Endothelial cell (in vitro differentiated cells): ENCODE measurements at regions not wholly inside any gene's neighbourhood (a gene's known extent, or its start where the extent isn't known, plus 50 kb on each side); places are given as distances from the start of the nearest gene placed in this dataset.

ENCODE experiments used
- DNase-seq: peaks from one replicate; pipeline ENCODE4 v3.0.0; 2021; ENCODE audit warnings: low spot score
- H3K27ac Mint-ChIP-seq: one replicate; pipeline ENCODE4 v1.8.0; 2021; ENCODE audit warnings: mixed read lengths, inconsistent platforms; ENCODE audit not compliant: unreplicated experiment
- H3K27me3 Mint-ChIP-seq: one replicate; pipeline ENCODE4 v1.8.0; 2021; ENCODE audit warnings: mild to moderate bottlenecking, moderate library complexity, mixed read lengths, inconsistent platforms; ENCODE audit not compliant: unreplicated experiment
- H3K36me3 Mint-ChIP-seq: one replicate; pipeline ENCODE4 v1.8.0; 2021; ENCODE audit warnings: mild to moderate bottlenecking, low read depth, mixed read lengths, inconsistent platforms; ENCODE audit not compliant: unreplicated experiment
- H3K4me1 Mint-ChIP-seq: one replicate; pipeline ENCODE4 v1.8.0; 2021; ENCODE audit warnings: mild to moderate bottlenecking, mixed read lengths, inconsistent platforms; ENCODE audit not compliant: unreplicated experiment
- H3K4me3 Mint-ChIP-seq: one replicate; pipeline ENCODE4 v1.8.0; 2021; ENCODE audit warnings: mild to moderate bottlenecking, mixed read lengths, inconsistent platforms; ENCODE audit not compliant: unreplicated experiment
- H3K9me3 Mint-ChIP-seq: one replicate; pipeline ENCODE4 v1.8.0; 2021; ENCODE audit warnings: mixed read lengths, inconsistent platforms; ENCODE audit not compliant: unreplicated experiment
- CTCF ChIP-seq: fragments of 200-600 bp; sonication (generic); IDR thresholded peaks from one replicate; pipeline ENCODE4 v1.5.0; 2021; ENCODE audit warnings: antibody characterized with exemption; ENCODE audit not compliant: unreplicated experiment

- Mint-ChIP-seq H3K9me3 (no peaks in the 10 kb centered on the region), H3K27ac (no peak overlapping the region), H3K36me3 (no peaks in the 10 kb centered on the region), H3K4me1 (no peaks in the 10 kb centered on the region), H3K27me3 (no peaks in the 10 kb centered on the region), H3K4me3 (no peak overlapping the region)
- DNase-seq: no peak
- peak; percentile 30 for TF ChIP-seq CTCF
These were observed 92.5 kb upstream of the MAP2 start for GRCh38 chr2:209331291-209331844.

- Mint-ChIP-seq H3K4me3 (no peak overlapping the region), H3K36me3 (no peaks in the 10 kb centered on the region), H3K4me1 (no peaks in the 10 kb centered on the region), H3K27ac (no peak overlapping the region), H3K27me3 (no peaks in the 10 kb centered on the region), H3K9me3 (no peaks in the 10 kb centered on the region)
- peak; percentile 72 for TF ChIP-seq CTCF
- peak; percentile 58 for DNase-seq
These were observed 89.4 kb upstream of the MAP2 start for GRCh38 chr2:209334188-209335017.

- no peaks in the 10 kb centered on the region for H3K36me3 Mint-ChIP-seq
- no peak for DNase-seq
- no peak overlapping the region for H3K27ac Mint-ChIP-seq
- no peak overlapping the region for H3K4me3 Mint-ChIP-seq
- H3K9me3 Mint-ChIP-seq: no peaks in the 10 kb centered on the region
- no peak for TF ChIP-seq CTCF
- no peaks in the 10 kb centered on the region for H3K27me3 Mint-ChIP-seq
- H3K4me1 Mint-ChIP-seq: no peaks in the 10 kb centered on the region
These were observed 83.3 kb upstream of the MAP2 start for GRCh38 chr2:209340522-209340921.

GRCh38 chr2:209344349-209344748 is 79.5 kb upstream of the MAP2 start:
- Mint-ChIP-seq H3K4me1 (no peaks in the 10 kb centered on the region), H3K36me3 (no peaks in the 10 kb centered on the region), H3K27ac (no peak overlapping the region), H3K27me3 (no peaks in the 10 kb centered on the region), H3K4me3 (no peak overlapping the region), H3K9me3 (no peaks in the 10 kb centered on the region)
- no peak for TF ChIP-seq CTCF
- DNase-seq: no peak

- H3K4me1 Mint-ChIP-seq: no peaks in the 10 kb centered on the region
- no peak overlapping the region for H3K4me3 Mint-ChIP-seq
- no peaks in the 10 kb centered on the region for H3K9me3 Mint-ChIP-seq
- TF ChIP-seq CTCF: no peak
- no peak overlapping the region for H3K27ac Mint-ChIP-seq
- no peaks in the 10 kb centered on the region for H3K36me3 Mint-ChIP-seq
- no peaks in the 10 kb centered on the region for H3K27me3 Mint-ChIP-seq
- no peak for DNase-seq
These were observed 75.4 kb upstream of the MAP2 start for GRCh38 chr2:209348433-209348832.
